Astrocyte (in vitro differentiated cells and primary cell): ENCODE measurements at regions not wholly inside any gene's neighbourhood (a gene's known extent, or its start where the extent isn't known, plus 50 kb on each side); places are given as distances from the start of the nearest gene placed in this dataset.

Experiments used
- DNase-seq: peaks from one replicate; pipeline ENCODE4 v3.0.0-alpha.2; 2010; ENCODE audit warnings: low read depth
- FAIRE-seq: peaks from 2 replicates; lab custom pipeline; 2011; peaks lifted over from hg19 to GRCh38; lab: Jason Lieb, UNC
- H2AFZ ChIP-seq: 2 replicates; pipeline ENCODE4 v1.6.0; 2012; ENCODE audit warnings: low read depth, low read length, inconsistent platforms
- H3K27ac ChIP-seq: 2 replicates; pipeline ENCODE4 v1.5.1; 2011; ENCODE audit warnings: low read depth, low read length, inconsistent platforms
- H3K27me3 ChIP-seq: 2 replicates; pipeline ENCODE4 v1.6.0; 2011; ENCODE audit warnings: low read length, inconsistent platforms; ENCODE audit not compliant: insufficient read depth
- H3K36me3 ChIP-seq: 2 replicates; pipeline ENCODE4 v1.5.1; 2011; ENCODE audit warnings: low read length, inconsistent platforms; ENCODE audit not compliant: insufficient read depth
- H3K4me1 ChIP-seq: 2 replicates; pipeline ENCODE4 v1.5.1; 2011; ENCODE audit warnings: low read length, inconsistent platforms; ENCODE audit not compliant: insufficient read depth
- H3K4me2 ChIP-seq: 2 replicates; pipeline ENCODE4 v1.6.0; 2012; ENCODE audit warnings: low read length, inconsistent platforms
- H3K4me3 ChIP-seq: 2 replicates; pipeline ENCODE4 v1.5.1; 2011; ENCODE audit warnings: low read depth, mild to moderate bottlenecking, low read length, inconsistent platforms; ENCODE audit not compliant: insufficient read depth
- H3K79me2 ChIP-seq: 2 replicates; pipeline ENCODE4 v1.6.0; 2012; ENCODE audit warnings: mild to moderate bottlenecking, low read length, inconsistent platforms; ENCODE audit not compliant: insufficient read depth
- H3K9ac ChIP-seq: 2 replicates; pipeline ENCODE4 v1.6.0; 2012; ENCODE audit warnings: mild to moderate bottlenecking, low read length, inconsistent platforms
- H3K9me3 ChIP-seq: 2 replicates; pipeline ENCODE4 v1.5.1; 2012; ENCODE audit warnings: low read depth, mild to moderate bottlenecking, low read length, inconsistent platforms; ENCODE audit not compliant: insufficient read depth
- H4K20me1 ChIP-seq: 2 replicates; pipeline ENCODE4 v1.6.0; 2012; ENCODE audit warnings: low read length, inconsistent platforms; ENCODE audit not compliant: insufficient read depth
- H3K27ac Mint-ChIP-seq: one replicate; pipeline ENCODE4 v1.8.0; 2021; ENCODE audit warnings: mild to moderate bottlenecking, mixed read lengths; ENCODE audit not compliant: unreplicated experiment
- H3K27me3 Mint-ChIP-seq: one replicate; pipeline ENCODE4 v1.8.0; 2021; ENCODE audit warnings: low read depth, mixed read lengths; ENCODE audit not compliant: unreplicated experiment
- H3K36me3 Mint-ChIP-seq: one replicate; pipeline ENCODE4 v1.8.0; 2021; ENCODE audit warnings: low read depth, mixed read lengths; ENCODE audit not compliant: unreplicated experiment
- H3K4me1 Mint-ChIP-seq: one replicate; pipeline ENCODE4 v1.8.0; 2021; ENCODE audit warnings: low read depth, mixed read lengths; ENCODE audit not compliant: unreplicated experiment
- H3K4me3 Mint-ChIP-seq: one replicate; pipeline ENCODE4 v1.8.0; 2021; ENCODE audit warnings: mild to moderate bottlenecking, moderate library complexity, mixed read lengths; ENCODE audit not compliant: unreplicated experiment
- H3K9me3 Mint-ChIP-seq: one replicate; pipeline ENCODE4 v1.8.0; 2021; ENCODE audit warnings: mild to moderate bottlenecking, mixed read lengths; ENCODE audit not compliant: unreplicated experiment
- CTCF ChIP-seq: IDR thresholded peaks from 2 replicates; pipeline ENCODE4 v1.5.1; 2011; ENCODE audit warnings: low read depth, mild to moderate bottlenecking, inconsistent platforms, low read length, moderate library complexity; ENCODE audit not compliant: insufficient read depth
- EZH2 ChIP-seq: IDR thresholded peaks from 2 replicates; pipeline ENCODE4 v1.6.1; 2012; ENCODE audit warnings: mild to moderate bottlenecking, low read length, inconsistent platforms; ENCODE audit not compliant: insufficient read depth

GRCh38 chr16:64809876-64810629 lies 311.8 kb downstream of the CDH11 start:
- Mint-ChIP-seq H3K9me3 (no peaks in the 10 kb centered on the region), H3K27me3 (no peaks in the 10 kb centered on the region), H3K4me3 (no peak overlapping the region), H3K27ac (no peak overlapping the region), H3K4me1 (peaks cover 3% of the 10 kb centered on the region), H3K36me3 (no peaks in the 10 kb centered on the region)
- H3K27ac ChIP-seq: no peak overlapping the region
- DNase-seq (no peak), FAIRE-seq (no peak)
- H3K4me3 ChIP-seq: no peak overlapping the region
- no peak overlapping the region for H3K4me2 ChIP-seq
- no peaks in the 10 kb centered on the region for H3K9me3 ChIP-seq
- H3K79me2 ChIP-seq: no peaks in the 10 kb centered on the region
- H4K20me1 ChIP-seq: no peaks in the 10 kb centered on the region
- H3K27me3 ChIP-seq: no peaks in the 10 kb centered on the region
- H3K4me1 ChIP-seq: no peaks in the 10 kb centered on the region
- no peak overlapping the region for H3K9ac ChIP-seq
- no peaks in the 10 kb centered on the region for H3K36me3 ChIP-seq
- no peak overlapping the region for H2AFZ ChIP-seq
- TF ChIP-seq EZH2: no peak
- no peak for TF ChIP-seq CTCF

- TF ChIP-seq EZH2 (no peak), CTCF (no peak)
- no peaks in the 10 kb centered on the region for H3K36me3 Mint-ChIP-seq
- Histone ChIP-seq H4K20me1 (no peaks in the 10 kb centered on the region), H3K36me3 (no peaks in the 10 kb centered on the region), H3K27ac (no peak overlapping the region), H3K4me3 (no peak overlapping the region), H3K9ac (no peak overlapping the region), H3K4me2 (no peak overlapping the region), H3K4me1 (no peaks in the 10 kb centered on the region), H2AFZ (no peak overlapping the region), H3K9me3 (no peaks in the 10 kb centered on the region), H3K27me3 (no peaks in the 10 kb centered on the region), H3K79me2 (no peaks in the 10 kb centered on the region)
- H3K9me3 Mint-ChIP-seq: no peaks in the 10 kb centered on the region
- DNase-seq (no peak), FAIRE-seq (no peak)
- no peak overlapping the region for H3K4me3 Mint-ChIP-seq
- H3K4me1 Mint-ChIP-seq: peaks cover 3% of the 10 kb centered on the region
- H3K27me3 Mint-ChIP-seq: no peaks in the 10 kb centered on the region
- no peak overlapping the region for H3K27ac Mint-ChIP-seq
Measured at GRCh38 chr16:64808474-64808873, 313.4 kb downstream of the CDH11 start.

- no peaks in the 10 kb centered on the region for H3K27me3 ChIP-seq
- no peak overlapping the region for H3K4me2 ChIP-seq
- H3K27ac ChIP-seq: no peak overlapping the region
- Mint-ChIP-seq H3K4me1 (no peaks in the 10 kb centered on the region), H3K27ac (no peak overlapping the region), H3K4me3 (no peak overlapping the region), H3K27me3 (no peaks in the 10 kb centered on the region), H3K36me3 (no peaks in the 10 kb centered on the region), H3K9me3 (no peaks in the 10 kb centered on the region)
- H4K20me1 ChIP-seq: no peaks in the 10 kb centered on the region
- H3K4me1 ChIP-seq: no peaks in the 10 kb centered on the region
- TF ChIP-seq CTCF (no peak), EZH2 (no peak)
- no peak overlapping the region for H3K4me3 ChIP-seq
- no peaks in the 10 kb centered on the region for H3K79me2 ChIP-seq
- H2AFZ ChIP-seq: no peak overlapping the region
- no peaks in the 10 kb centered on the region for H3K9me3 ChIP-seq
- DNase-seq: peak; percentile 38
- H3K36me3 ChIP-seq: no peaks in the 10 kb centered on the region
- no peak for FAIRE-seq
- no peak overlapping the region for H3K9ac ChIP-seq
Measured at GRCh38 chr16:64791756-64792155, 330.1 kb downstream of the CDH11 start.
